LNCaP clone FGC (cell line): ENCODE measurements at regions not wholly inside any gene's neighbourhood (a gene's known extent, or its start where the extent isn't known, plus 50 kb on each side); places are given as distances from the start of the nearest gene placed in this dataset.

Experiments used
- DNase-seq: peaks from one replicate; pipeline ENCODE4 v3.0.0-alpha.2; 2011; ENCODE audit warnings: low read depth
- H3K4me3 ChIP-seq: 2 replicates; pipeline ENCODE4 v1.5.1; 2011; ENCODE audit warnings: mild to moderate bottlenecking, low read depth, low read length, control low read depth
- TF ChIP-seq, protein P1 (sequence below): IDR thresholded peaks from 2 replicates; pipeline ENCODE4 v1.5.1; 2012; ENCODE audit warnings: mild to moderate bottlenecking; ENCODE audit not compliant: control insufficient read depth, insufficient read depth; ENCODE audit errors: extremely low read depth

DNA sequence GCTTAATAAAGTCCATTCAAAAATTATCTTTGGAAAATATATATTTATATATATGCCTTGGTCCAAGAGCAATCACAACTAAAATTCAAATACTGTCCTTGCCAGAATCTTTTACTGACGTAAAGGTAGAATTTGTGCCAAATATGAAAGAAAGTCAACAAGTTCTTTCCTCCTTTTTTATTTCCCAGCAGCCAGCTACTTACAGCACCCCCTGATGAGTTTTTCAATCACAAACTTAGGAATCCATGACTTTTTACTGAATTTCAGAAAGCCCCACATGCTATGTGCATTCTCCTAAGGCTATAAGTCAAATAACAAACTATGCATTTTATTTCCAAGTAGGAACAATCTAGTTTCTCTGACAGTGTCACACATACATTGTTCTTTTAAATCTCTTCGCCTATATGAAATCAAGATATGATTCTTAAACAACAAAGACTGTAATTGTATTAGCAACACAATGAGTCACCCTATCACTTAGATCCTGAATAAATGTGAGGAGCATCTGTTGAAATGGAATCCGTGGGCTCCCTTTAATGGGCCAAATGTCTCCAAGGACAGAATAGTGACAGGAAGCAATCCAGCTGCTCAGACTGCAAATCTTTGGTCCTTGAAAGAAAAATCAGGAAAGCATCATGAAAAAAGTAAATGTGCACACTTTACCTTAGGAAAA, 271.4 kb downstream of the DUSP6 start:
- DNase-seq, result peak; percentile 7
- no peak overlapping the region for H3K4me3 ChIP-seq
- TF ChIP-seq, protein P1, sequence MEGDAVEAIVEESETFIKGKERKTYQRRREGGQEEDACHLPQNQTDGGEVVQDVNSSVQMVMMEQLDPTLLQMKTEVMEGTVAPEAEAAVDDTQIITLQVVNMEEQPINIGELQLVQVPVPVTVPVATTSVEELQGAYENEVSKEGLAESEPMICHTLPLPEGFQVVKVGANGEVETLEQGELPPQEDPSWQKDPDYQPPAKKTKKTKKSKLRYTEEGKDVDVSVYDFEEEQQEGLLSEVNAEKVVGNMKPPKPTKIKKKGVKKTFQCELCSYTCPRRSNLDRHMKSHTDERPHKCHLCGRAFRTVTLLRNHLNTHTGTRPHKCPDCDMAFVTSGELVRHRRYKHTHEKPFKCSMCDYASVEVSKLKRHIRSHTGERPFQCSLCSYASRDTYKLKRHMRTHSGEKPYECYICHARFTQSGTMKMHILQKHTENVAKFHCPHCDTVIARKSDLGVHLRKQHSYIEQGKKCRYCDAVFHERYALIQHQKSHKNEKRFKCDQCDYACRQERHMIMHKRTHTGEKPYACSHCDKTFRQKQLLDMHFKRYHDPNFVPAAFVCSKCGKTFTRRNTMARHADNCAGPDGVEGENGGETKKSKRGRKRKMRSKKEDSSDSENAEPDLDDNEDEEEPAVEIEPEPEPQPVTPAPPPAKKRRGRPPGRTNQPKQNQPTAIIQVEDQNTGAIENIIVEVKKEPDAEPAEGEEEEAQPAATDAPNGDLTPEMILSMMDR, result no peak

DNA sequence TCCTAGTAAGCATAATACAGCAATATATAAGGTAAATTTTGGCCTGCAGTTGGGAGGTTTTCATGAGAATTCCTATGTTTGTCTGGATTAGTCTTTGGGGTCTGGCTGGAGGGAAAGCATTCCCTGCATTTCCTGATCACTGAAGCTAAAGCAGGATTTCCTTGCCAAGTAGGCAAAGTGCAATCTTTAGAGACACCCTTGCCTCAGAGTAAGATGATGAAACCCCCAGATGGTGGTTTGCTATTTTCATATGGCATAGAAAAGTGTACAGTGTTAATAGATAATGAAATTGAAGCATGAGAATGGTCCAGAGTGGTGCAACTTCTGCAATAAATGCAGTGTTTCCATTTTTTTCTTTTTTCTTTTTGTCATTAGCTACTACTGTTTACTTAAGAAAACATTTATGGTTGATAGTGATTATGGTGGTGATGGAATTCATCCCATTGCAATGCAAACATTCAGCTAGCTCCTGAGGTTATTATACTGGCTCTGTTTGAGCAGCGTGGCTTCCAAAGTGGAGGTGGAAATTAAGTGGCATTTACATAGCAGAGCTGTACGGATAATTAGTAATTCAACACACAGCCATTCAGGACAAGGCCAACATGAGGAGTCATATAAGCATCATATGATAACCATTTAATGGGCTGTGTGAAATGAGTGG, 276.3 kb downstream of the DUSP6 start:
- DNase-seq, result no peak
- H3K4me3 ChIP-seq, result no peak overlapping the region
- TF ChIP-seq, protein P1, result no peak

DNA sequence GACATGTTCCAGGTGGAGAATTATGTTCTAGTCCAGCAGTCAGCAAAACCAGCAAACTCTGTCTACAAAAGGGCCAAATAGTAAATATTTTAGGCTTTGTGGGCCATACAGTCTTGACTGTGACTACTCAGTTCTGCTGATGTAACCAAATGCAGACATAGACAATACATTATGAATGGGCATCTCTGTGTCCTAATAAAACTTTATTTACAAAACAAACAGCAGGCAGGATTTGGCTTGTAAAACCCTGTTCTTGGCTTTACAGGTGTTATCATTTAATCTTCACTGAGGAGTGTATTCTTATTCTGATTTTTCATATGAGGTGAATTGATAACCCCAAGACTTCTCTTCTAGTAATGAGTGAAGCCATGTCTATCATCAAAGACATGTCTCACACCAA, 278.6 kb downstream of the DUSP6 start:
- H3K4me3 ChIP-seq, result no peak overlapping the region
- TF ChIP-seq, protein P1, result no peak
- peak; percentile 41 for DNase-seq

DNA sequence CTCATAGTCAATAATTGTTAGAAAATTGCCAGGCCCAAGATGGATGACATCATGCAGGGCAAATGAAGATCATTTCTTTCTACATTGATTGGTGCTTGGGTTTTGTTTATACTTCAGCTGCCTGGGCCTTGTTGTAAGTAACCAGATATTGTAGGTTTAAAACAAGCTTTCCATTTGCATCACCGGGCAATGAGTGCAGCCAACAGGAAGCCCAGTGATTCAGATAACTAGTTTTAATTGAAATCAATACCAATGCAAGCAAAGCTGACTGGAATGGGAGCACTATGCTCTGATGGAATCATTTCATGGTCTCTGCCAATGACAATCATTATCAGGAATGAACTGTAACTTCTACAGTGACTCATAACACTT, 279.3 kb downstream of the DUSP6 start:
- H3K4me3 ChIP-seq, result no peak overlapping the region
- no peak for DNase-seq
- TF ChIP-seq, protein P1, result no peak

DNA sequence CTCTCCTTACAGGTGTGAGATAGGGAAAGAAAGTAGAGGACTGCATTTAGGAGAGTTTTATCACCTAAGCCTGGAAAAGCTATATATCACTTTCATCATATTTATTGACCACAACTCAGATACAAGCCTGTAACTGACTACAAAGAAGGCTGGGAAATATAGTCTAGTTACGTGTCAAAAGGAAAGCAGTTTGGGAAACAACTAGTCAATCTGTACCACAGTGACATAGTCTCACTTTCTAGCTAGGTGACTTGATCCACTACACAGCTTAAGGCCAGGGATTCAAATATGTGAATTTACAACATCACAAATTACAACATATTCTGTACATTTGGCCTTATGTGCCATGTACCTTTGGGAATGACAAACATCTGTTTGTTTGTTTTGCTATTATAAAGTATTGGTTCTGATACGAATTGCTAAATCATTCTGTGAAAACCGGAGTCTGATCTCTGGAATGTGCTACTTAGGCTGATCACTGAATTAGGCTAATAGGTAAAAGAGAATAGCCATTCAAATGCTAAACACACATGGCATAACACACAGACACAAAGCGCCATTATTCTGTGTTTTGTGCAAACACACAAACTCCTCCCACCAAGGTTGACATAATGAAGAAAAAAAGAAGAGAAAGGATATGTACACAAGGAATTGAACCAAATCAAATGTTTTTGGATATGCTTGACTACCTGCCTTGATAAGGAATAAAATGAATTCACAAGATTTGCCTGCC, 279.8 kb downstream of the DUSP6 start:
- TF ChIP-seq, protein P1, result no peak
- H3K4me3 ChIP-seq, result no peak overlapping the region
- no peak for DNase-seq

DNA sequence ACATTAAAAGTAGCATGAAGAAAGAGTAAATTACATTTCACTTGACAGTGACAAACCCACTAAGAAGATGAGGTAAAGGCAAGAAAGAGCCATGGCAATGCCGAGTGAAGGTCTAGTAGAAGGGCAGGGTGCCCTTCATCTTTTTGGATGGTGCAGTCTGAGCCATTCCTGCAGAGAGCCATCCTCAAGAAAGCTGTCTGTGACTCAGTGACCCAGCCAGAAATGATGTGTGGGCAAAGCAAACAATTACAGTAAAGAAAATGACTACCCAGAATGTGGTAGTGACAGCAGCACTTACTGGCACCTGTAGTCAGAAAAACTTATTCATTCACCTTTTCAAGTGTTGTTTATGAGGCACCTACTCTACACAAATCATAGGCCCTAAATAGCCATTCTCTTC, 281.7 kb downstream of the DUSP6 start:
- no peak for DNase-seq
- H3K4me3 ChIP-seq, result no peak overlapping the region
- TF ChIP-seq, protein P1, result no peak

DNA sequence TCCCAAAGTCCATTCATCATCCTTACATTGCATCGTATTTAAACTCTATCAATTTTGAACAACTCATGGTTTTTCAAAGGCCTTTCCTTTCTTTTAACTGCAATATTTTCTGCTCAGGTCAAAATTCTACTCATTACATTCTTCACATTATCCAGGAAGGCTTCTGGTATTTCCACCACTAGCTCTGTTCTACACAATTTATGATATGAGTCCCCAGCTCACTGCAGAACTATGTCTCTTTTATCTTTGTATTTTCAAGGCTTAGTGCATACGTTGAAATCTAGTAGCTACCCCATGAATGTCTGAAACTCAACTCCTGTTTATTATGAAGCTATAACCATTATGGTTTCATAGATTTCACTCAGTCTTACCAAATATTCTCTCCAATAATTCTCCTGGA, 282.9 kb downstream of the DUSP6 start:
- no peak for DNase-seq
- H3K4me3 ChIP-seq, result no peak overlapping the region
- TF ChIP-seq, protein P1, result no peak
